ENCODE measurements at regions not wholly inside any gene's neighbourhood (a gene's known extent, or its start where the extent isn't known, plus 50 kb on each side); places are given as distances from the start of the nearest gene placed in this dataset.

GRCh38 chrX:138255373-138255772 lies 456.1 kb downstream of the FGF13 start:
- no peak for TF ChIP-seq CTCF (IDR thresholded peaks at IDR 0.05)
- TF ChIP-seq POLR2AphosphoS5 (IDR thresholded peaks at IDR 0.05): no peak
- no peak for TF ChIP-seq EP300 (IDR thresholded peaks at IDR 0.05)
